Panc1 (cell line): ENCODE measurements at regions not wholly inside any gene's neighbourhood (a gene's known extent, or its start where the extent isn't known, plus 50 kb on each side); places are given as distances from the start of the nearest gene placed in this dataset.

ENCODE experiments used
- ATAC-seq: fragments of 200-7000 bp; cut with Tn5 transposase; 2 replicates; pipeline ENCODE4 v1.9.1; 2020; ENCODE audit warnings: mild to moderate bottlenecking, moderate library complexity
- BruUV-seq: library from RNA; stranded (reverse); fragments of 400-500 nt; replicated peaks from 2 replicates; lab custom pipeline; 2021; lab: Mats Ljungman, UMichigan
- CTCF ChIA-PET: fragments of 300-600 bp; sonication (Branson Sonifier 250); formaldehyde crosslinking; loops from one replicate; lab custom pipeline; 2022; ENCODE audit warnings: antibody characterized with exemption; lab: Charles Lee
- POLR2A ChIA-PET: fragments of 300-600 bp; sonication (Branson Sonifier 250); formaldehyde crosslinking; loops from one replicate; lab custom pipeline; 2022; ENCODE audit warnings: antibody characterized with exemption; lab: Charles Lee
- DNase-seq: peaks from one replicate; pipeline ENCODE4 v3.0.0-alpha.2; 2010; ENCODE audit warnings: low read depth, low spot score
- H3K27ac ChIP-seq: 2 replicates; pipeline ENCODE4 v1.5.1; 2011; ENCODE audit warnings: mild to moderate bottlenecking, low read length, inconsistent platforms
- H3K27me3 ChIP-seq: fragments of 200-500 bp; sonication (Bioruptor generic); 2 replicates; pipeline ENCODE4 v1.6.0; 2014; ENCODE audit warnings: low read length, inconsistent platforms; ENCODE audit not compliant: control insufficient read depth, insufficient read depth
- H3K36me3 ChIP-seq: fragments of 200-500 bp; sonication (Bioruptor generic); 2 replicates; pipeline ENCODE4 v1.5.1; 2014; ENCODE audit warnings: inconsistent platforms, mild to moderate bottlenecking, low read length, moderate library complexity; ENCODE audit not compliant: control insufficient read depth, insufficient read depth
- H3K4me1 ChIP-seq: 2 replicates; pipeline ENCODE4 v1.5.1; 2011; ENCODE audit warnings: inconsistent platforms, mild to moderate bottlenecking, low read length, moderate library complexity; ENCODE audit not compliant: control insufficient read depth, insufficient read depth
- H3K4me3 ChIP-seq, 2 experiments: 2 replicates each; pipeline ENCODE4 v1.5.1; 2011 to 2012; ENCODE audit warnings: low read depth in 2 of 2, low read length in 2 of 2, mild to moderate bottlenecking in 2 of 2, inconsistent platforms in 1 of 2, moderate library complexity in 1 of 2
- H3K9me3 ChIP-seq: fragments of 200-500 bp; sonication (Bioruptor generic); 2 replicates; pipeline ENCODE4 v1.5.1; 2014; ENCODE audit warnings: low read depth, mild to moderate bottlenecking, inconsistent platforms, low read length, moderate library complexity; ENCODE audit not compliant: control insufficient read depth, insufficient read depth
- POLR2AphosphoS5 ChIP-seq: IDR thresholded peaks from 2 replicates; pipeline ENCODE4 v1.6.1; 2012; ENCODE audit warnings: mild to moderate bottlenecking, low read depth, low read length, moderate library complexity
- SIN3A ChIP-seq: IDR thresholded peaks from 2 replicates; pipeline ENCODE4 v1.6.1; 2012; ENCODE audit warnings: low read depth, mild to moderate bottlenecking, low read length, moderate library complexity, borderline replicate concordance; ENCODE audit not compliant: insufficient read depth
- TCF7L2 ChIP-seq: IDR thresholded peaks from 2 replicates; pipeline ENCODE4 v1.6.1; 2011; ENCODE audit warnings: mild to moderate bottlenecking, low read depth, low read length, inconsistent platforms
- in situ Hi-C: cut with HindIII; loops from 2 replicates; pipeline ENCODE4 v1.10.0; 2016; ENCODE audit warnings: low sequenced_read_pairs, low pct_unique_long_range_greater_than_20kb
- intact Hi-C: fragments of 100-400 bp; cut with micrococcal nuclease; formaldehyde crosslinking; loops from one replicate; pipeline ENCODE4 v1.10.0; 2022; ENCODE audit not compliant: unreplicated experiment
- TF ChIP-seq, protein P1 (sequence below): fragments of 450-650 bp; IDR thresholded peaks from 2 replicates; pipeline ENCODE4 v1.5.1; 2017; ENCODE audit warnings: mild to moderate bottlenecking
- TF ChIP-seq, protein P2 (sequence below), 2 experiments: IDR thresholded peaks; 2 replicates each; pipeline ENCODE4 v1.6.1; 2011 to 2012; ENCODE audit warnings: low read depth in 2 of 2, control low read depth in 1 of 2, low read length in 1 of 2, mild to moderate bottlenecking in 1 of 2, moderate library complexity in 1 of 2; ENCODE audit not compliant: insufficient read depth in 1 of 2

DNA sequence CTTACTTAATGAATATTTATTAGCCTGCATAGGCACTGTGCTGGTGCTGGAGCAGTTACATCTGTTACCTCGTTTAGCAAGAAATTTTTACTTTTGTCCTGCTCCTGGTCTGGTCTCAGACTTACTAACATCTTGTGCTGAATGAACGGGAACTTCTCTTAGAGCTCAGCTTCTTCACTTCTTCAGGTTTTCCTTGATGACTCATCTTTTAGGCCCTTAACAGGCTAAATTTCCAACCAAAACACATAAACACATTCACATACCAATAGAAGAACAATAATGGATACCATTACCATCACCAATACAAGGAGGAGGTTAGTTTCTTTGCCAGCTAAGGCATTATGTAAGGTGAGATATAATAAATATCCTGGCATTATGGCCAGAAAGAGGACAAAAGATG is 68.9 kb downstream of the IFI44 start:
- Histone ChIP-seq H3K36me3 (no peaks in the 10 kb centered on the region), H3K27me3 (no peaks in the 10 kb centered on the region), H3K9me3 (no peaks in the 10 kb centered on the region), H3K4me3 (no peak overlapping the region), H3K4me1 (no peaks in the 10 kb centered on the region), H3K27ac (no peak overlapping the region)
- TF ChIP-seq, protein P1, sequence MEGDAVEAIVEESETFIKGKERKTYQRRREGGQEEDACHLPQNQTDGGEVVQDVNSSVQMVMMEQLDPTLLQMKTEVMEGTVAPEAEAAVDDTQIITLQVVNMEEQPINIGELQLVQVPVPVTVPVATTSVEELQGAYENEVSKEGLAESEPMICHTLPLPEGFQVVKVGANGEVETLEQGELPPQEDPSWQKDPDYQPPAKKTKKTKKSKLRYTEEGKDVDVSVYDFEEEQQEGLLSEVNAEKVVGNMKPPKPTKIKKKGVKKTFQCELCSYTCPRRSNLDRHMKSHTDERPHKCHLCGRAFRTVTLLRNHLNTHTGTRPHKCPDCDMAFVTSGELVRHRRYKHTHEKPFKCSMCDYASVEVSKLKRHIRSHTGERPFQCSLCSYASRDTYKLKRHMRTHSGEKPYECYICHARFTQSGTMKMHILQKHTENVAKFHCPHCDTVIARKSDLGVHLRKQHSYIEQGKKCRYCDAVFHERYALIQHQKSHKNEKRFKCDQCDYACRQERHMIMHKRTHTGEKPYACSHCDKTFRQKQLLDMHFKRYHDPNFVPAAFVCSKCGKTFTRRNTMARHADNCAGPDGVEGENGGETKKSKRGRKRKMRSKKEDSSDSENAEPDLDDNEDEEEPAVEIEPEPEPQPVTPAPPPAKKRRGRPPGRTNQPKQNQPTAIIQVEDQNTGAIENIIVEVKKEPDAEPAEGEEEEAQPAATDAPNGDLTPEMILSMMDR, result no peak
- TF ChIP-seq SIN3A (no peak), TCF7L2 (no peak), POLR2AphosphoS5 (no peak)
- TF ChIP-seq, protein P2, sequence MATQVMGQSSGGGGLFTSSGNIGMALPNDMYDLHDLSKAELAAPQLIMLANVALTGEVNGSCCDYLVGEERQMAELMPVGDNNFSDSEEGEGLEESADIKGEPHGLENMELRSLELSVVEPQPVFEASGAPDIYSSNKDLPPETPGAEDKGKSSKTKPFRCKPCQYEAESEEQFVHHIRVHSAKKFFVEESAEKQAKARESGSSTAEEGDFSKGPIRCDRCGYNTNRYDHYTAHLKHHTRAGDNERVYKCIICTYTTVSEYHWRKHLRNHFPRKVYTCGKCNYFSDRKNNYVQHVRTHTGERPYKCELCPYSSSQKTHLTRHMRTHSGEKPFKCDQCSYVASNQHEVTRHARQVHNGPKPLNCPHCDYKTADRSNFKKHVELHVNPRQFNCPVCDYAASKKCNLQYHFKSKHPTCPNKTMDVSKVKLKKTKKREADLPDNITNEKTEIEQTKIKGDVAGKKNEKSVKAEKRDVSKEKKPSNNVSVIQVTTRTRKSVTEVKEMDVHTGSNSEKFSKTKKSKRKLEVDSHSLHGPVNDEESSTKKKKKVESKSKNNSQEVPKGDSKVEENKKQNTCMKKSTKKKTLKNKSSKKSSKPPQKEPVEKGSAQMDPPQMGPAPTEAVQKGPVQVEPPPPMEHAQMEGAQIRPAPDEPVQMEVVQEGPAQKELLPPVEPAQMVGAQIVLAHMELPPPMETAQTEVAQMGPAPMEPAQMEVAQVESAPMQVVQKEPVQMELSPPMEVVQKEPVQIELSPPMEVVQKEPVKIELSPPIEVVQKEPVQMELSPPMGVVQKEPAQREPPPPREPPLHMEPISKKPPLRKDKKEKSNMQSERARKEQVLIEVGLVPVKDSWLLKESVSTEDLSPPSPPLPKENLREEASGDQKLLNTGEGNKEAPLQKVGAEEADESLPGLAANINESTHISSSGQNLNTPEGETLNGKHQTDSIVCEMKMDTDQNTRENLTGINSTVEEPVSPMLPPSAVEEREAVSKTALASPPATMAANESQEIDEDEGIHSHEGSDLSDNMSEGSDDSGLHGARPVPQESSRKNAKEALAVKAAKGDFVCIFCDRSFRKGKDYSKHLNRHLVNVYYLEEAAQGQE (IDR thresholded peaks at IDR 0.05; ENCODE audit: insufficient read depth in 1 of 2, low read depth in 2 of 2, low read length in 1 of 2), result no peak
- POLR2A ChIA-PET, result no interaction called here
- BruUV-seq, result no TSS peak
- in situ Hi-C loops (no loop called here), intact Hi-C loops (no loop called here)
- DNase-seq, result no peak
- CTCF ChIA-PET, result no interaction called here
- no peak for ATAC-seq

DNA sequence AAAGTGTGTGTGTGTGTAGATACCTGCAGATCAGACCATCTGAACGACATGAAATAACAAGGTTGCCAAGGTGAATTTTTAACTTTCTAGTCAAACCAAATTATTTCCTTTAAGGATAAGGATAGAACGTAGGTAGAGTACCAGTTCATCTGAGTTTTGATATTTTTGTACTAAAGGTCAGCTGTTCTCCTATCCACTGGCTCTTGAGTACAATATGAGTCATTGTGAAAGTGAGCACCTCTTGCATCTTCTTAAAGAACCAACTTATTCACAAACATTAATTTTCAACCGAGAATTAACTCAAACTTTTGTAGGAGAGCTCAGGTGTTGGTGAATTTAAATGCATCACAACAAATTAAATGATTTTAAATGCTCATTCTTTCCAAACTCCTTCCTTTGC is 71.5 kb downstream of the IFI44 start:
- TF ChIP-seq, protein P1, result no peak
- TF ChIP-seq POLR2AphosphoS5, result no peak
- no peak for TF ChIP-seq SIN3A
- TF ChIP-seq, protein P2 (IDR thresholded peaks at IDR 0.05; ENCODE audit: insufficient read depth in 1 of 2, low read depth in 2 of 2, low read length in 1 of 2), result no peak
- no peak for TF ChIP-seq TCF7L2
- Histone ChIP-seq H3K4me1 (no peaks in the 10 kb centered on the region), H3K9me3 (no peaks in the 10 kb centered on the region), H3K36me3 (no peaks in the 10 kb centered on the region), H3K27me3 (no peaks in the 10 kb centered on the region), H3K4me3 (no peak overlapping the region), H3K27ac (no peak overlapping the region)
- intact Hi-C loops (no loop called here), in situ Hi-C loops (no loop called here)
- CTCF ChIA-PET, result no interaction called here
- no TSS peak for BruUV-seq
- ATAC-seq (no peak), DNase-seq (no peak)
- POLR2A ChIA-PET, result no interaction called here
